A549 (cell line): ENCODE measurements at regions not wholly inside any gene's neighbourhood (a gene's known extent, or its start where the extent isn't known, plus 50 kb on each side); places are given as distances from the start of the nearest gene placed in this dataset.

ENCODE experiments used
- ATAC-seq, 2 experiments: fragments of 200-7000 bp in 1 of 2; fragments of >200 bp in 1 of 2; cut with Nextera tagmentation in 1 of 2; cut with Tn5 transposase in 1 of 2; 3 replicates each; pipeline versions ENCODE4 v1.8.0 to v1.9.1; 2018 to 2020; ENCODE audit warnings: mild to moderate bottlenecking in 1 of 2, moderate library complexity in 1 of 2
- CTCF ChIA-PET: fragments of 300-600 bp; sonication (Branson Sonifier 250); formaldehyde crosslinking; extraction: SDS; loops from one replicate; lab custom pipeline; 2021; ENCODE audit warnings: antibody characterized with exemption, inconsistent platforms; lab: Yijun Ruan, JAX
- POLR2A ChIA-PET: fragments of 350-600 bp; formaldehyde crosslinking; extraction: SDS; loops from one replicate; lab custom pipeline; 2021; ENCODE audit warnings: antibody characterized with exemption, inconsistent platforms; lab: Yijun Ruan, JAX
- DNase-seq, 2 experiments: peaks; one replicate each; pipeline versions ENCODE4 v3.0.0 to v3.0.0-alpha.2; 2011 to 2016; ENCODE audit warnings: low read depth in 1 of 2, low spot score in 1 of 2
- FAIRE-seq: peaks from 2 replicates; lab custom pipeline; 2011; peaks lifted over from hg19 to GRCh38; lab: Jason Lieb, UNC
- H3K27ac ChIP-seq, 2 experiments: fragments of >200 bp; sonication (Bioruptor Twin); formaldehyde crosslinking; 3 replicates each; pipeline ENCODE4 v1.5.1; 2016 to 2017
- H3K4me1 ChIP-seq: fragments of >200 bp; sonication (Bioruptor Twin); formaldehyde crosslinking; 3 replicates; pipeline ENCODE4 v1.6.1; 2016
- H3K4me2 ChIP-seq: fragments of >200 bp; sonication (Bioruptor Twin); formaldehyde crosslinking; 3 replicates; pipeline ENCODE4 v1.6.1; 2016
- H3K4me3 ChIP-seq: fragments of >200 bp; sonication (Bioruptor Twin); formaldehyde crosslinking; 3 replicates; pipeline ENCODE4 v1.5.1; 2016
- H3K9me3 ChIP-seq: fragments of >200 bp; sonication (Bioruptor Twin); formaldehyde crosslinking; 3 replicates; pipeline ENCODE4 v1.6.1; 2016
- ATOH8 ChIP-seq: fragments of 250-450 bp; sonication (Bioruptor Pico); IDR thresholded peaks from 2 replicates; pipeline ENCODE4 v1.5.0; 2020; ENCODE audit warnings: low read depth, mild to moderate bottlenecking, moderate library complexity
- CBX2 ChIP-seq: fragments of 200-600 bp; sonication (generic); IDR thresholded peaks from 2 replicates; pipeline ENCODE4 v1.6.1; 2016; ENCODE audit warnings: low read depth, mild to moderate bottlenecking, borderline replicate concordance
- CBX8 ChIP-seq: fragments of 200-600 bp; sonication (generic); IDR thresholded peaks from 2 replicates; pipeline ENCODE4 v1.6.1; 2016
- CHD2 ChIP-seq: fragments of 150-350 bp; IDR thresholded peaks from 2 replicates; pipeline ENCODE4 v1.6.1; 2014; ENCODE audit warnings: low read length; ENCODE audit not compliant: partially characterized antibody
- ELK1 ChIP-seq: fragments of 150-350 bp; IDR thresholded peaks from 2 replicates; pipeline ENCODE4 v1.6.1; 2014; ENCODE audit warnings: low read depth, mild to moderate bottlenecking, low read length
- GATA3 ChIP-seq: IDR thresholded peaks from 2 replicates; pipeline ENCODE4 v1.6.1; 2012; ENCODE audit warnings: borderline replicate concordance
- HEYL ChIP-seq: fragments of 250-450 bp; sonication (Bioruptor Pico); IDR thresholded peaks from 2 replicates; pipeline ENCODE4 v1.8.0; 2021; ENCODE audit warnings: mild to moderate bottlenecking, moderate library complexity
- HOXB5 ChIP-seq: fragments of 250-450 bp; sonication (Bioruptor Pico); IDR thresholded peaks from 2 replicates; pipeline ENCODE4 v1.5.0; 2020; ENCODE audit warnings: mild to moderate bottlenecking, moderate library complexity
- JUNB ChIP-seq: fragments of >200 bp; sonication (Bioruptor Twin); formaldehyde crosslinking; IDR thresholded peaks from 2 replicates; pipeline ENCODE4 v1.6.1; 2016
- MAX ChIP-seq: IDR thresholded peaks from 2 replicates; pipeline ENCODE4 v1.6.1; 2012
- NR3C1 ChIP-seq: fragments of >200 bp; sonication (Bioruptor Twin); formaldehyde crosslinking; IDR thresholded peaks from 3 replicates; pipeline ENCODE4 v1.6.1; 2017
- RAD21 ChIP-seq, 2 experiments: fragments of >200 bp in 1 of 2; sonication (Bioruptor Twin) in 1 of 2; formaldehyde crosslinking in 1 of 2; IDR thresholded peaks in 1 of 2; conservative IDR thresholded peaks in 1 of 2; 2 replicates in 1 of 2; 3 replicates in 1 of 2; pipeline ENCODE4 v1.6.1; 2012 to 2018; ENCODE audit warnings: inconsistent platforms in 1 of 2
- RCOR1 ChIP-seq: fragments of 150-350 bp; IDR thresholded peaks from 2 replicates; pipeline ENCODE4 v1.6.1; 2014; ENCODE audit warnings: antibody characterized with exemption, low read length, low read depth
- REST ChIP-seq: fragments of 200-600 bp; sonication (generic); IDR thresholded peaks from 2 replicates; pipeline ENCODE4 v1.6.1; 2016; ENCODE audit warnings: antibody characterized with exemption, mild to moderate bottlenecking, moderate library complexity
- WGBS: methylation state at CpG from one replicate; pipeline ENCODE4 v1.1.6; 2017; ENCODE audit errors: missing lambda C conversion rate; 5-methylcytosine and 5-hydroxymethylcytosine counted together
- TF ChIP-seq, protein P1 (sequence below): IDR thresholded peaks from 2 replicates; pipeline ENCODE4 v1.6.1; 2012

GRCh38 chr1:223486366-223486765 is 93.2 kb downstream of the CCDC185 start:
- no peak for FAIRE-seq
- Histone ChIP-seq H3K4me1 (no peaks in the 10 kb centered on the region), H3K4me3 (no peak overlapping the region), H3K9me3 (no peaks in the 10 kb centered on the region), H3K27ac (no peak overlapping the region), H3K4me2 (no peak overlapping the region)
- no peak for TF ChIP-seq HOXB5
- 0 out of 5 replicates have a peak, but pooled peaks of 1 of the 2 experiments have one; percentile 4 for TF ChIP-seq RAD21 (conservative IDR thresholded peaks at IDR 0.05 in 1 of 2, IDR thresholded peaks at IDR 0.05 in 1 of 2)
- DNase-seq: no peak
- WGBS: 61% methylated on average over 3 of the region's 3 CpGs
- POLR2A ChIA-PET: no interaction called here
- CTCF ChIA-PET: interaction anchor here (1.3 kb wide), 1 partner anchor 11 kb away, joined by 3 read pairs; no protein-coding TSS in a partner anchor
- peak; percentile 11 to 60; a peak in 3 of 6 replicates for ATAC-seq

DNA sequence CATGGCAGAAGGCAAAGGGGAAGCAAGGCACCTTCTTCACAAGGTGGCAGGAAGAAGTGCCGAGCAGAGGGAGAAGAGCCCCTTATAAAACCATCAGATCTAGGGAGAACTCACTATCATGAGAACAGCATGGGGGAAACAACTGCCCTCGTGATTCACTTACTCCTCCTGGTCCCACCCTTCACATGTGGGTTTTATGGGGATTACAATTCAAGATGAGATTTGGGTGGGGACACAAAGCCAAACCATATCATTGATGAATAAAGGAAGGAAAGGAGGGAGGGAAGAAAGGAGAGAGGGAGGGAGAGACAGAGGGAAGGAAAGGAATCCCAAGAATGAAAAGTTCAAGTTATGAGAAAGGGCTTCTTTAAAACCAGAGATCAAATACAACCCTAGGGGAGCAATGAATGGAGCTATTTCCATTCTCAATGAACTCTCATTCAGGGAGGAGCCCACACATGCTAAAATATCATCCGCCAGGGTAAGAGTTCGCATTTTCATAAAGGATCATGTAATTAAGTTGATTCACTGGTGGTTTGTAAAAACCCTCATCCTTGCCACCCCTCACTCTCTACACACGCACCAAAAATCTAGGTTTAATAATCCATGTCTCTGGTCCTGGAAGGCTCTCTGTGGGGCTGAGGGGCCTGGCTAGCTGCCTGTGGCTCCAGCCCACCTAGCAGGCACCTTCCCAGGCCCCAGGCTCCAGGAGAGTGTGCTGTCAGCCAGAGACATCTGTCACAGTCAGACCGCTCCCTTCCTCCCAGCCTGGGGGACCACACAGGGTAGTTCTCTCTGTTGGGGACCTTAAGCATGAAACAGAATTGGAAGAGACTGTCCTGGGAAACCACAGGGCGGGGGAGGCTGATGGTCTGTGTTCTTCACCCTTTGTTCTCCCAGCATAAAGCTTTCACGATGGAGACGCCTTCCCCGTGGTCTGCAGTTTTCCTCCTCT is 94.0 kb downstream of the CCDC185 start:
- TF ChIP-seq NR3C1 (no peak), ATOH8 (CRISPR knock-in tag) (no peak), ELK1 (no peak), HOXB5 (no peak), REST (no peak), GATA3 (no peak), CBX8 (no peak), MAX (no peak), CBX2 (no peak), RCOR1 (no peak), CHD2 (no peak), HEYL (CRISPR knock-in tag) (no peak), JUNB (no peak)
- TF ChIP-seq, protein P1, sequence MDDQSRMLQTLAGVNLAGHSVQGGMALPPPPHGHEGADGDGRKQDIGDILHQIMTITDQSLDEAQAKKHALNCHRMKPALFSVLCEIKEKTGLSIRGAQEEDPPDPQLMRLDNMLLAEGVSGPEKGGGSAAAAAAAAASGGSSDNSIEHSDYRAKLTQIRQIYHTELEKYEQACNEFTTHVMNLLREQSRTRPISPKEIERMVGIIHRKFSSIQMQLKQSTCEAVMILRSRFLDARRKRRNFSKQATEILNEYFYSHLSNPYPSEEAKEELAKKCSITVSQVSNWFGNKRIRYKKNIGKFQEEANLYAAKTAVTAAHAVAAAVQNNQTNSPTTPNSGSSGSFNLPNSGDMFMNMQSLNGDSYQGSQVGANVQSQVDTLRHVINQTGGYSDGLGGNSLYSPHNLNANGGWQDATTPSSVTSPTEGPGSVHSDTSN: no peak
- 33% methylated on average over 10 of the region's 10 CpGs for WGBS
- H3K4me2 ChIP-seq: no peak overlapping the region
- no peaks in the 10 kb centered on the region for H3K9me3 ChIP-seq
- H3K4me1 ChIP-seq: no peaks in the 10 kb centered on the region
- H3K27ac ChIP-seq: no peak overlapping the region
- CTCF ChIA-PET: interaction anchor here (1.3 kb wide), 1 partner anchor 12 kb away, joined by 3 read pairs; no protein-coding TSS in a partner anchor
- FAIRE-seq (no peak), DNase-seq (no peak), ATAC-seq (no peak)
- POLR2A ChIA-PET: no interaction called here
- no peak overlapping the region for H3K4me3 ChIP-seq
